ENCODE measurements at regions not wholly inside any gene's neighbourhood (a gene's known extent, or its start where the extent isn't known, plus 50 kb on each side); places are given as distances from the start of the nearest gene placed in this dataset.

DNA sequence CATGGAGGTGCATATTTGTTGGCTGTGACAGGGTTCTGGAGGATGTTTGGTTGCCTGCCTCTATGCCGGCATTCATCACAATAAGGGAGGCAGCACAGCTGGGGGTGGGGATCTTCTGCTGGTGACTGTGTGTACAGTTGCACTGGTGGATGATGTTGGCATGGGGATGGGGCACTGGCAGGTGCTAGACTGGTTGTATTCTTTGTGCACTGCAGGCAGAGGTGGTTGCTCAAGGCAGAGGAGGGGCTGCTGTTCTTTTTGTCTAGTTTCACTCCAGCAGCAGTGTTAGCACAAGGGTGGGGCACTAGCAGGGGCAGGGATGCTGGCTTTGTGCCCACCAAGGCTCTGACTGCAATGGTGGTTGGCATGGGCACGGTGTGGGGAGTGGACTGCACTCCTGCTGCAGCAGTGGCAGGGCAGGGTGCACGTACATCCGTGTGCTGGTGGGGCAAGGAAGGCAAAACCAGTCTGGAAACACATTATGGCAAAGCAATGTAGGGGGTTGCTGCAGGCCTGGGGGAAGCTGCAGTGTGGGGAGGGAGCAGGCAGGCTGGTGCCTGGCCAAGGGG, 69.3 kb downstream of the ISOC1 start:
- no peaks in the 10 kb centered on the region for H3K27me3 Mint-ChIP-seq
- H3K27ac Mint-ChIP-seq, result peak overlapping the region; percentile 19 to 56
- no peak overlapping the region for H3K4me3 Mint-ChIP-seq
- peaks cover 21 to 31% of the 10 kb centered on the region in 2 donors for H3K9me3 Mint-ChIP-seq
- ATAC-seq (no peak), DNase-seq (no peak)
- H3K4me1 Mint-ChIP-seq, result no peaks in the 10 kb centered on the region

DNA sequence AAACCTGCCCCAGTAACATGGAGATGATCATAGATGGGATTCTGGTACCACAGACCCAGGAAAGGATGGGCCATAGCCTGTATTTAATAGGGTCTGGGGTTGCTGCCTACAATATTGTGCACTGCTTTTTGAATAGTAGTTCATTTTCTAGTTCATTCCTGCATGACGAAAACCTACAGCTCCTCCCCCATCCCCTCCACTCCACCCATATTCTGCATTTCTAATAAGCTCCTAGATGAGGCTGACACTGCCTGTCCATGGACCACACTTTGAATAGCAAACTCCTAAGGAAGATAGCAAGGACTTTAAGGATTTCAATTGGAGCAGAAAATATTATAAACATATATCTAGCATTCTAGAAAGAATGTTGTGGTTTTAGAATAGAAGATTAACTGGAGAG, 75.5 kb downstream of the ISOC1 start:
- Mint-ChIP-seq H3K4me1 (no peaks in the 10 kb centered on the region), H3K27me3 (no peaks in the 10 kb centered on the region), H3K4me3 (no peak overlapping the region), H3K27ac (no peak overlapping the region), H3K9me3 (no peaks in the 10 kb centered on the region)
- no peak for DNase-seq
- no peak for ATAC-seq

DNA sequence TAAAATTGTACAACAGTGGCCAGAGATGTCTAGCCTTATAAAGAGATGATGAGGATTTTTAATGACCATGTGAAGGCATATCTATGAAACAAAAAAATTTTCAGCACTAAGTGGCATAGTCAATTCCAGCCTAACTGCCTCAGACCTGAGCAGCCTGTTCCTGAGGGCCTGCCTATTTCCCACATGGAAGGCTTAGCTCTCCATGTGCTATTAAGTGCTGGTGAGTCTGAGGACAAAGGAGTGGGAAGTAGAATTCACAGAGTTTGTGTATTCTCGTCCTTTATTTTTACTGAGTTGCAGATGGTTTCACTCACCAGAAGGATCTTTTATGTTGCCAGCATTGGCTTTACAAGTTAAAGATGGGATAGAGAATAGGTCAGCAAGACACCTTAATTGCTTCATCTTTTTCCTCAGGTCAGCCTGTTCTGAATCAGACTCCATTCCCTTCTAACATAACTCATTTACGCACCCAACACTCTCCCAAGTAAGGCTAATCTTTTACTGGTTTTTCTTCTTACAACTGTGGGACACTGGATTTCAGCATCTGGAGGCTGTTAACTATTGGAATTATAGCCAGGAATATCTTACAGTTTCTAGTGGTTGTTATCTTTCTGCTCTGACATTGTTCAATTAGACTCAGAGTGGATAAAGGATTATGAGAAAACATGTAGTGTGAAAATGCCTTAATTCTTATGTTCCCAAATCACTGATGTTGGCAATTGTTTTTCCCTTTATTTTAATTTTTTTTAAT, 76.8 kb downstream of the ISOC1 start:
- DNase-seq (no peak), ATAC-seq (no peak)
- no peaks in the 10 kb centered on the region for H3K27me3 Mint-ChIP-seq
- H3K9me3 Mint-ChIP-seq, result no peaks in the 10 kb centered on the region
- H3K27ac Mint-ChIP-seq, result no peak overlapping the region
- H3K4me1 Mint-ChIP-seq, result no peaks in the 10 kb centered on the region
- H3K4me3 Mint-ChIP-seq, result no peak overlapping the region

DNA sequence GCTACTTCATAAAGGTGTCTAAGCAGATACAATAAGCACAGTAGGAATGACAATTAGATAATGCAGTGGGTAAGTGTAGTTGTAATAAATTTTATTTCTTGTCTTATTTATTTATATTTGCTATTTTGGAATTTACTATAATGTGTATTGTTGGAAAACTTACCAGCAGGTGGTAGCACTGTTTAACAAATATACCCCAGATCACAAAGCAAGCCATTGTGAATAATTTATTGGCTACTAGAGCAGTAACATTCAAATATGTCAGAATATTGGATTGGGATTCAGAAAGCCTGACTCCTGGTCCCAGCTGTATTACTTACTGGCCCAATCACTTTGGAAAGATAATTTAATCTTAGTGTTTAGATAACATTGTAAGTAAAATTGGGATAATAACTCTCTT, 78.0 kb downstream of the ISOC1 start:
- Mint-ChIP-seq H3K27me3 (no peaks in the 10 kb centered on the region), H3K4me3 (no peak overlapping the region), H3K4me1 (no peaks in the 10 kb centered on the region), H3K27ac (no peak overlapping the region), H3K9me3 (no peaks in the 10 kb centered on the region)
- DNase-seq, result no peak
- ATAC-seq, result no peak

DNA sequence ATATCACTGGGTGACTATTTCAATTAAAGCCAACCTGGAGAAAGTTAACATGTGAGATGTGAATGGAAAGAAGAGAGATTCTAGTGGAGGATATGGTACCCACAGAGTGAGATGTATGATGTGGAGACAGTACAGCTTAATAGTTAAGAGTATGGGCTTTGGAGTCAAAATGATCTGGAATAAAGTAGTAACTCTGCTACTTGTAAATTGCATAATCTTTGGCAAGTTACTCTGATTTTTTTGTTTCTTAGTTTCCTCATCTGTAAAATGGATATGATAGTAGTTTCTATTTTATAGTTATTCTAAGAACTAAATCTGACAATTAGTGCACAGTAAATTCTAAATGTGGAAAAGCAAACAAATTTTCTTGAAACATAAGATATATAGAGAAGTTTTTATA, 79.2 kb downstream of the ISOC1 start:
- no peak for ATAC-seq
- Mint-ChIP-seq H3K4me3 (no peak overlapping the region), H3K27me3 (no peaks in the 10 kb centered on the region), H3K27ac (no peak overlapping the region), H3K9me3 (no peaks in the 10 kb centered on the region), H3K4me1 (no peaks in the 10 kb centered on the region)
- no peak for DNase-seq

DNA sequence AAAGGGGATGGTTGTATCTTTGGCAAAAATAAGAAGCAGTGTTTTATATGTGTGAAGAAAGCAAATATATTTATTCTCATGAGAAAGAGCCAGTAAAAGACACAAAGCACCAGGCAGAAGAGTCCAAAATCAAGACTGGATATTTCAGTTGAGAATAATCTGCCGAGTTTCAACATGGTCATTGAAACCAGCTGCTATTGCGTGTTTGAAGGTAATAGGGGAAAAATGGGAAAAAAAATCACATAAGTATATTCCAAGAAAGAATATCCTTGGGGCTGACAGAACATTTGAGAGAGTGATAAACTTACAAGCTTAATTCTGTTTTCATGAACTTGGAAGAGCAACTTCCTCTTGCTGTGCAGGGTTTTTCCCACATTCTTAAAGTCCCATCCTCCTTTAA, 79.9 kb downstream of the ISOC1 start:
- Mint-ChIP-seq H3K4me3 (no peak overlapping the region), H3K27ac (no peak overlapping the region), H3K27me3 (no peaks in the 10 kb centered on the region), H3K4me1 (no peaks in the 10 kb centered on the region), H3K9me3 (no peaks in the 10 kb centered on the region)
- no peak for ATAC-seq
- DNase-seq, result no peak

DNA sequence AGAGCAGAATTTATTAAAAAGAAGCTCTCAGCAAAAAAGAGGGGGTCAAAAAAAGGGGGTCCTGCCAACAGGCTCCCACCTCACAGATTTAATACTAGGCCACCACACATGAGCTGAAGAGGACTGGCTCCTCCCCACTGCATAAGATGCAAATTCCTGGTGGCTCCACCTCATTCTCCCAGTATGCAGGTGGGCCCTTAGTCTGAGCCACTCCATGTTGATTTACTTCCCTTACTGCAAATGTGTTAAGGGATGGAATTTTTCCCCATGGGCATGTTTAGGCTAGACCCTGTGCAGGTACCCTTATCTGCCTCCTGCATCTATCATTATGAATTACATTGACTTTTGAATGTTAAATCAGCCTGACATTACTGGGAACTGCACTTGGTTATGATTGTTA, 82.9 kb downstream of the ISOC1 start:
- no peaks in the 10 kb centered on the region for H3K4me1 Mint-ChIP-seq
- H3K9me3 Mint-ChIP-seq, result no peaks in the 10 kb centered on the region
- no peak overlapping the region for H3K4me3 Mint-ChIP-seq
- ATAC-seq (no peak), DNase-seq (no peak)
- H3K27me3 Mint-ChIP-seq, result no peaks in the 10 kb centered on the region
- H3K27ac Mint-ChIP-seq, result no peak overlapping the region

DNA sequence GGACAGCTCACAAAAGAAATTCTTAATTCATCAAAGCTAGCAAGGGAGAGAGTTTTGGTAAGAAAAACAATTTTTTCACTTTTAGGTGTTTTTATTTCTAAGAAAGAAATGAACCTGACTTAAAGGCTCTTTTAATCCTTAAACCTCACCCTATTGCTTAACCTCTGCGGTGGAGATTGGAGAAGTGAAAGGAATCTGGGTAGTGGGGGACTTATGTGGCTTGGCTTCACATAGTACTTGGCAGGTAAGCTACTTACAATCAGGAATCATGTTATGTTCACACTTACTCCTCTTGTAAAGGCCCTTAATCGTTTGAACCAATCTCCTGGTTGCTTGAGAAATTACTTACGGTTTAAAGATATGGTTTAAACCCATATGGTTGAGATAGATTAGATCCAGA, 104.8 kb downstream of the ISOC1 start:
- Mint-ChIP-seq H3K27ac (no peak overlapping the region), H3K27me3 (no peaks in the 10 kb centered on the region), H3K4me1 (no peaks in the 10 kb centered on the region), H3K9me3 (peaks cover 0 to 4% of the 10 kb centered on the region in 2 donors), H3K4me3 (no peak overlapping the region)
- DNase-seq (no peak), ATAC-seq (no peak)

DNA sequence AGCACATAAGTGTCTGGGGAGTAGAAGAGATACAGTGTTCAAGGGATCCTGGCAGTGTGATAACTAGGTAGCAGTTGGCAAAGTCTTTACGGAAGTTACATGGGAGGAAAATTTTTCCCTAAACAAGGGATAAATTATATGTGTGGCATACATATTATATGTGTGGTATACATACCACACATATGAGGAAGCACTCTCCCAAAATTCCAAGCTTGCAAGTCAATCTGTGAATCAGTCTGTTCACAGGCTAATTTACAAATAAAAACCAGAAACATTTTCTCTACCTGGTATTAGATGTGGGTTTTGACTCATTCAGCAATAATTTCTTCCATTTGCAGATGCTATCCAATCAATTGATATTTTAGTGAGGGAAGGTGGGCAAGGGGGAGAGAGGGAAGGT, 110.0 kb downstream of the ISOC1 start:
- no peaks in the 10 kb centered on the region for H3K27me3 Mint-ChIP-seq
- DNase-seq, result no peak
- peaks cover 8 to 9% of the 10 kb centered on the region in 2 donors for H3K9me3 Mint-ChIP-seq

DNA sequence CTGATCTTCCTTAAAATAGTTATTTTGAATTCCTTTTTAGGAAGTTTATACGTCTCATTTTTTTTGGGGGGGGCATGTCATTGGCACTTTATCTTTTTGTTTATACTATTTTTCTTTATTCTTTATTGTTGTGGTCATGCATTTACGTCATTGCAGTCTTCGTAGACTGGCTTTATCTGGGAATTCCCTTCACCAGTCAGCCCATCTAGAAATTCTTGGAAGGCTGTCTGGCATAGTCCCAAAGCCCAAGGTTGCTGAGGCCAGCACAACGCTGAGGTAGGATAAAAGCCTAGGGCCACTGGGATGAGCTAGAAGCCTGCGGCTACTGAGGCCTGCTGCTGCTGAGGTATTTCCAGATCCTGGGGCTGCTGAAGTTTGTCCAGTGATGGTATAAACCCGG, 121.5 kb downstream of the ISOC1 start:
- H3K27me3 Mint-ChIP-seq, result no peaks in the 10 kb centered on the region
- ATAC-seq, result no peak
- H3K4me3 Mint-ChIP-seq, result no peak overlapping the region
- no peak overlapping the region for H3K27ac Mint-ChIP-seq
- DNase-seq, result no peak
- H3K4me1 Mint-ChIP-seq, result no peaks in the 10 kb centered on the region
- H3K9me3 Mint-ChIP-seq, result peaks cover 29 to 39% of the 10 kb centered on the region in 2 donors

More for the DNA sequence above, 110.0 kb downstream of the ISOC1 start:
- no peak for ATAC-seq
- Mint-ChIP-seq H3K4me1 (no peaks in the 10 kb centered on the region), H3K4me3 (no peak overlapping the region), H3K27ac (no peak overlapping the region)

DNA sequence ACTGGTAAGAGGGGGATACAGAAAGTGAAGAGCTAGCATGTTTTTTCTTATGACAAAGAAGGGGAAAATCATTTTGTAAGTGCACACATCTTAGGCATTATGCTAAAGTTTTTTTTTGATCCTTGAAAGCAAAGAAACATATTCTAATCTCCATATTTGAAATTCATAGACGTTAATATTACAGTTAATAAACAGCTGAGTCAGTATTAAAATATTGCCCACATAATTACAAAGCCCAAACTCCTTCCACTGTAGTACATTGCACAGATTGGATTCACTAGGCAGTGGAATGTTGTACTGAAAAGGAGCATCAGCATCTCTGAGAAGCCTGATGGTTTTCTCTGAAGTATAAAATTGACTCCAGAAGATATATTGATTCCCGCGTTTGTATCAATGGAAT, 122.6 kb downstream of the ISOC1 start:
- H3K27me3 Mint-ChIP-seq, result no peaks in the 10 kb centered on the region
- H3K4me1 Mint-ChIP-seq, result no peaks in the 10 kb centered on the region
- no peak overlapping the region for H3K4me3 Mint-ChIP-seq
- ATAC-seq, result no peak
- H3K27ac Mint-ChIP-seq, result no peak overlapping the region
- peaks cover 22 to 28% of the 10 kb centered on the region in 2 donors for H3K9me3 Mint-ChIP-seq
- DNase-seq, result no peak

DNA sequence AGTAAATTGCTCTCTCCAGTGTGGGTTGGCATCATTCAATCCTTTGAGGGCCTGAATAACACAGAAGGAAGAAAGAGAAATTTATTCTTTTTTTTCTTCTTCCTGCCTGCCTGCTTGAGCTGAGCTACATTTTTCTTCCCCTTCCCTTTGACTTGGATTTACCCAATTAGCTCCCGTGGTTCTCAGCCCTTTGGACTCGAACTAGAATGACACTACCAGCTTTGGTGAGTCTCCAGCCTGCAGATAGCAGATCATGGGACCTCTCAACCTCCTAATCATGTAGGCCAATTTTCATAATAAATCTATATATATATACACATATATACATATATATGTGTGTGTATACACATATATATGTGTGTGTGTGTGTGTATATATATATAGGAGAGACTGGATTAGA, 128.6 kb downstream of the ISOC1 start:
- H3K27me3 Mint-ChIP-seq, result no peaks in the 10 kb centered on the region
- no peaks in the 10 kb centered on the region for H3K4me1 Mint-ChIP-seq
- peaks cover 0 to under 1% of the 10 kb centered on the region in 2 donors for H3K9me3 Mint-ChIP-seq
- no peak overlapping the region for H3K27ac Mint-ChIP-seq
- ATAC-seq, result no peak
- no peak for DNase-seq
- no peak overlapping the region for H3K4me3 Mint-ChIP-seq

DNA sequence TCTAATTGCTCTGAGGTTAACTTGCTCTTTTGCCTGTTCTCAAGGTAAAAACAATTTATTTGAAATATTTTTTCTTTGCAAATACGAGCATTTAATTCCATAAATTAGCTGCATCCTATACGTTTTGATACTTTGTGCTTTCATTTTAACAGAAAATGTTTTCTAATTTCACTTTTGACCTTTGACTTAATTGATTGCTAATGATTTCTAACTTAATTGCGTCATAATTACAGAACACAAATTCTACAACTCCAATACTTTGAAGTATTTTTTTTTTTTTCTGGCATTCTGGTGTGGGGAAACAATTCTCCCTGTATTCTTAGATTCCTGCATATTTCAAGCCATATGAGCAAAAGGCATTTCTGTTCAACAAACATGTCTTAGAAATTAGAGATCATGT, 134.0 kb downstream of the ISOC1 start:
- no peaks in the 10 kb centered on the region for H3K27me3 Mint-ChIP-seq
- DNase-seq, result no peak
- ATAC-seq, result no peak
- no peaks in the 10 kb centered on the region for H3K9me3 Mint-ChIP-seq
- no peak overlapping the region for H3K27ac Mint-ChIP-seq
- no peaks in the 10 kb centered on the region for H3K4me1 Mint-ChIP-seq
- H3K4me3 Mint-ChIP-seq, result no peak overlapping the region

DNA sequence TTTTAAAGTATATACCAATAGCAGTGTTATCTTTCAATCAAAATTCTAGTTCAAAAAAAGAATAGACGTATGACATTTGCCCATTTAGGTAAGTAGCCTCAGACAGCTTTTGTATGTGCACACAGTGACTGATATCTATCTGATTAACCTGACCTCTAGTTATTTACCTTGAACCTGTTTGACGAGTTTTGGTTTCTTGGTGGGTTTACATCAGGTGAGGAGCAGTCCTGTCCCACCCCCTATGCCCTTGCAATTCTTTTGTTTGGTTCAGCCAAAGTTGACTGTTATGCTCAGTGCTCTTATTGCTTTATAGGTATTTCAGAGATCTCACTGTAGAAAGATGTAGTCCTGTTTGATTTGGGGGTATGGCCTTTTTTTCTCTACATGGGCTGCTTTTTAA, 147.2 kb downstream of the ISOC1 start:
- no peaks in the 10 kb centered on the region for H3K4me1 Mint-ChIP-seq
- DNase-seq, result no peak
- H3K4me3 Mint-ChIP-seq, result no peak overlapping the region
- no peaks in the 10 kb centered on the region for H3K27me3 Mint-ChIP-seq
- no peak overlapping the region for H3K27ac Mint-ChIP-seq
- no peak for ATAC-seq
- H3K9me3 Mint-ChIP-seq, result no peaks in the 10 kb centered on the region

DNA sequence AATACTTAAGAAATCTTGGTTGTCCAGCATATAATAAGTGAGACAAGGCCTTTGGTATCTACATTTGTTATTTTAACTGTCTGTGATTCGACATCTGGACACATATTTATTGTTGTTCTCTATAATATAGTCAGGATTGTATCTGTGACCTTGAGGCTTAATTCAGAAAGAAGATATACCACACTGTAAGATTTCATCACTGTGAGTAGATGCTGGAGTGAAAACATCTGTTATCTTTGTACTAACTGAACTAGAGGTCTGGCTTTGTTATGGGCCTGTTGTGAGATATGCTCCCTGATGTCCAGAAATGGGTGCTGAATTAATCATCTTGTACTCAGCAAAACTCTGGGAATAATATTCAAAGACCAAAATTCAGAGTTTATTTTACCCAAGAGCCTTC, 148.5 kb downstream of the ISOC1 start:
- Mint-ChIP-seq H3K27ac (no peak overlapping the region), H3K4me3 (no peak overlapping the region), H3K4me1 (no peaks in the 10 kb centered on the region), H3K27me3 (no peaks in the 10 kb centered on the region), H3K9me3 (no peaks in the 10 kb centered on the region)
- DNase-seq (no peak), ATAC-seq (no peak)

DNA sequence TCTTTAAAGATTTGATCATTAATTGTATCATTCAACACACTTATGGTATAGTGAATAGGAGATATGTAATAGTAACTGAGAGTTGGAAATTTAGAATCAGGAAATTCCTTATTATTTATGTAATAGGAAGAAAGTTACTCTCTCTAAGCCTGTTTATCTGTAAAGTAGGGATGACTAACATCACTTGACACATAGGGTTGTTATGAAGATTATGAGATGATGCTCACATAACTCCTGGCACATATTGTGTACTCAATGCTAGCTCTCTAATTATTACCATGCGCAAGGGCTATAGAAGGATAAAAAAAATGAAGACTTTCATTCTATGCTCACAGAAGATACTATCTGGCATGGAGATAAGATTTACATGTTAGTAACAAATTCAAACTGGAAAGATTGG, 149.9 kb downstream of the ISOC1 start:
- no peaks in the 10 kb centered on the region for H3K27me3 Mint-ChIP-seq
- H3K4me1 Mint-ChIP-seq, result no peaks in the 10 kb centered on the region
- no peak overlapping the region for H3K27ac Mint-ChIP-seq
- H3K9me3 Mint-ChIP-seq, result no peaks in the 10 kb centered on the region
- ATAC-seq (no peak), DNase-seq (no peak)
- H3K4me3 Mint-ChIP-seq, result no peak overlapping the region

DNA sequence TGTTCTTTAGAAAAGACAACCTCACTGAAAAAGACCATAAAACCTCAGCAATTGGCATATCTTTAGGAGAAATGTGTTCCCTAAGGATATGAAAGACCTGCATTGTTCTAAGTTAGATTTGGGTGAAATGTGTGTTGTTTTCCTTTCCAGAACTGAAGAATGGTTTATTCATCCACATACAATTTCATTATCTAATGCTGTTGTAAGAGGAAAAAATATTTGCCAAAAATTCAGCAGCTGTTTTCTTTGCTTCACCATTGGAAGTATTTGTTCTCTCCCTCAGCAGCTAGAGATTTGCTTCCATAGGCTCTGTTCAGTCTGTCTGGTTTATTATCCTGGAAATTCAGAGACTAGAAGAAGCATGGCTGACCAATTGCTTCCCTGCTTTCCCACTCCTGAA, 150.9 kb downstream of the ISOC1 start:
- ATAC-seq, result no peak
- no peak for DNase-seq
- Mint-ChIP-seq H3K27me3 (no peaks in the 10 kb centered on the region), H3K4me1 (no peaks in the 10 kb centered on the region), H3K4me3 (no peak overlapping the region), H3K9me3 (no peaks in the 10 kb centered on the region), H3K27ac (no peak overlapping the region)
